ENCODE measurements at regions not wholly inside any gene's neighbourhood (a gene's known extent, or its start where the extent isn't known, plus 50 kb on each side); places are given as distances from the start of the nearest gene placed in this dataset.
"Not testable (repeated sequence)": the region's sequence is repeated elsewhere in the genome, so short reads cannot be mapped to it uniquely, and the experiment has no call there.

- no peak for DNase-seq (ENCODE audit: low read depth)
- no peak overlapping the region for H3K4me3 ChIP-seq (ENCODE audit: low read depth, low read length)
- TF ChIP-seq, protein P1, sequence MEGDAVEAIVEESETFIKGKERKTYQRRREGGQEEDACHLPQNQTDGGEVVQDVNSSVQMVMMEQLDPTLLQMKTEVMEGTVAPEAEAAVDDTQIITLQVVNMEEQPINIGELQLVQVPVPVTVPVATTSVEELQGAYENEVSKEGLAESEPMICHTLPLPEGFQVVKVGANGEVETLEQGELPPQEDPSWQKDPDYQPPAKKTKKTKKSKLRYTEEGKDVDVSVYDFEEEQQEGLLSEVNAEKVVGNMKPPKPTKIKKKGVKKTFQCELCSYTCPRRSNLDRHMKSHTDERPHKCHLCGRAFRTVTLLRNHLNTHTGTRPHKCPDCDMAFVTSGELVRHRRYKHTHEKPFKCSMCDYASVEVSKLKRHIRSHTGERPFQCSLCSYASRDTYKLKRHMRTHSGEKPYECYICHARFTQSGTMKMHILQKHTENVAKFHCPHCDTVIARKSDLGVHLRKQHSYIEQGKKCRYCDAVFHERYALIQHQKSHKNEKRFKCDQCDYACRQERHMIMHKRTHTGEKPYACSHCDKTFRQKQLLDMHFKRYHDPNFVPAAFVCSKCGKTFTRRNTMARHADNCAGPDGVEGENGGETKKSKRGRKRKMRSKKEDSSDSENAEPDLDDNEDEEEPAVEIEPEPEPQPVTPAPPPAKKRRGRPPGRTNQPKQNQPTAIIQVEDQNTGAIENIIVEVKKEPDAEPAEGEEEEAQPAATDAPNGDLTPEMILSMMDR (IDR thresholded peaks at IDR 0.05; ENCODE audit: insufficient read depth, low read depth, low read length), result no peak
Measured at GRCh38 chr6:11378639-11379038, 146.2 kb upstream of the NEDD9 start.

- TF ChIP-seq, protein P1 (IDR thresholded peaks at IDR 0.05; ENCODE audit: insufficient read depth, low read depth, low read length), result no peak
- no peak overlapping the region for H3K4me3 ChIP-seq (ENCODE audit: low read depth, low read length)
- DNase-seq (ENCODE audit: low read depth), result no peak
Measured at GRCh38 chr6:11374036-11375010, 141.9 kb upstream of the NEDD9 start.

GRCh38 chr6:11373208-11373607 is 140.7 kb upstream of the NEDD9 start:
- H3K4me3 ChIP-seq (ENCODE audit: low read depth, low read length), result no peak overlapping the region
- no peak for DNase-seq (ENCODE audit: low read depth)
- TF ChIP-seq, protein P1 (IDR thresholded peaks at IDR 0.05; ENCODE audit: insufficient read depth, low read depth, low read length), result no peak

- H3K4me3 ChIP-seq (ENCODE audit: low read depth, low read length); DNase-seq (ENCODE audit: low read depth): not testable (repeated sequence)
Measured at GRCh38 chr6:11372186-11372790, 139.8 kb upstream of the NEDD9 start.

DNA sequence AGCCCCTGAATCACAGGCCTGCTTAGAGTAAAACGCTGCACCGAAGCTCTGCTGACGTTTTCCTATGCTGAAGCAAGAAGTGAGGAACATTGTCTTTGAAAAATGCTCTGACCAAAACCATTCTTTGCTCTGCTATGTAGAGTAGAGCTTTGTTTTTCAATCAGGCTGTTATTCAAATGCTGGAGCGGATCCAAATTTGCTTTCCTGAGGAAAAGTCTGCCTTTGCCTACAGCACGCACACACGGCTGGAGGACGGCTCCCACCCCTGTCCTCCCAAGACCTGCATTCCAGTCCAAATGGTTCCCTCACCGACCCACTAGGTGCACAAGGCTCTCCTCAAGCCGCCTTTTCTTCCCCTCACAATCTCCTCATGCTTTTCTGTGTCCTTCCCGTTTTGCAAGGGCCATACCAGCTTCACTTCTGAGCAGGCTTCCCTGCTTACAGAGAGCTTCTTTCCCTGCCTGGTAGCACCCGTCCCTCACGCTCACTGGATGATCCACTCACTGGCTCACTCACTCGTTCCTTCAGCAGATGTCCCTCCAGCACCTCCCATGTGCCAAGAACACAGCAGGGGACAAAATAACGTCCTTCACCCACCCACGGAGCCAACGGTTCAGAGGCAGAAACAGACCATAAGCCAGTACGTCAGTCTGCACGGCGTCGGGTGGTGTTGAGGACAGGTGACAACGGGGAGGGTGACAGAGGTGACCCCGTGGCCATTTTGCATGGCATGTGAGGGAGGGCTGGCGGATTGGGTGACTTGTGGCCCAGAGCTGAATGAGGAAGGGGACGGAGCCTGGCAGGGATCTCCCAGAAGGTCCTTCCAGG is 137.9 kb upstream of the NEDD9 start:
- TF ChIP-seq, protein P1 (IDR thresholded peaks at IDR 0.05; ENCODE audit: insufficient read depth, low read depth, low read length), result no peak
- no peak overlapping the region for H3K4me3 ChIP-seq (ENCODE audit: low read depth, low read length)
- DNase-seq (ENCODE audit: low read depth), result no peak

DNA sequence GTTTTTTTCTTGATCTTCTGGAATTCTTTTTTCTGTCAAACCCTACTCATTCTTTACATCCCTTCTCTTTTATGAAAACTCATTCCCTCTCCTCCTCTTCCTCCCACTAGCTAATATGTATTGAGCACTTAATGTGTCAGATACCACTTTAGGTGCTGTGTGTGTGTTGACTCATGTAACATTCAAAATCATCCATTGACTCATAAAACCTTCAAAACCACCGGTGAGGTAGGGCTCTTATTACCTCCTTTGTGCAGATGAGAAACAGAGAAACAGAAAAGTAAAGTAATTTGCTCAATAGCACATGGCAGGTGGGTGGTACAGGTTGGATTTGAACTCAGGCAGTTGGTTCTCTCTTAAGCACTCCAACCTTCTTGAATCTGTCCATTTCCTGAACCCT is 136.3 kb upstream of the NEDD9 start:
- no peak for DNase-seq (ENCODE audit: low read depth)
- H3K4me3 ChIP-seq (ENCODE audit: low read depth, low read length), result no peak overlapping the region
- TF ChIP-seq, protein P1 (IDR thresholded peaks at IDR 0.05; ENCODE audit: insufficient read depth, low read depth, low read length), result no peak

- H3K4me3 ChIP-seq (ENCODE audit: low read depth, low read length), result no peak overlapping the region
- no peak for DNase-seq (ENCODE audit: low read depth)
- TF ChIP-seq, protein P1 (IDR thresholded peaks at IDR 0.05; ENCODE audit: insufficient read depth, low read depth, low read length), result no peak
Measured at GRCh38 chr6:11368264-11368663, 135.8 kb upstream of the NEDD9 start.
